HCT116 (cell line): ENCODE measurements at regions not wholly inside any gene's neighbourhood (a gene's known extent, or its start where the extent isn't known, plus 50 kb on each side); places are given as distances from the start of the nearest gene placed in this dataset.

Source experiments
- ATAC-seq: fragments of 200-7000 bp; cut with Tn5 transposase; 2 replicates; pipeline ENCODE4 v1.9.1; 2020; ENCODE audit warnings: mild to moderate bottlenecking, moderate library complexity
- BruUV-seq: library from RNA; stranded (reverse); fragments of 400-500 nt; replicated peaks from 2 replicates; lab custom pipeline; 2021; lab: Mats Ljungman, UMichigan
- CTCF ChIA-PET: fragments of 300-600 bp; sonication (Branson Sonifier 250); formaldehyde crosslinking; loops from one replicate; lab custom pipeline; 2021; ENCODE audit warnings: antibody characterized with exemption; lab: Charles Lee
- POLR2A ChIA-PET: fragments of 300-600, 350-600 bp; sonication (Branson Sonifier 250); formaldehyde crosslinking; loops from one replicate; lab custom pipeline; 2021; ENCODE audit warnings: antibody characterized with exemption; lab: Charles Lee
- RAD21 ChIA-PET, 2 experiments: fragments of 300-600 bp; sonication (Branson Sonifier 250); formaldehyde crosslinking; loops; one replicate each; lab custom pipeline; 2023; ENCODE audit warnings: low total read pairs in 2 of 2; ENCODE audit not compliant: uncharacterized antibody in 2 of 2, unreplicated experiment in 2 of 2, low non-redundant PET in 1 of 2; lab: Charles Lee
- DNase-seq: peaks from one replicate; pipeline ENCODE4 v3.0.0-alpha.2; 2010; ENCODE audit warnings: low read depth, low spot score
- H2AFZ ChIP-seq: fragments of 200-600 bp; shearing (Covaris generic), sonication (generic); 2 replicates; pipeline ENCODE4 v1.6.1; 2017; ENCODE audit warnings: low read depth, mixed run types, mixed read lengths, antibody characterized with exemption, low read length; ENCODE audit not compliant: poor library complexity, severe bottlenecking
- H3K27ac ChIP-seq: 2 replicates; pipeline ENCODE4 v1.5.1; 2012; ENCODE audit warnings: low read depth, low read length
- H3K27me3 ChIP-seq: fragments of 200-600 bp; sonication (generic); 2 replicates; pipeline ENCODE4 v1.6.1; 2016; ENCODE audit warnings: mixed run types, low read length, mixed read lengths; ENCODE audit not compliant: insufficient read depth
- H3K36me3 ChIP-seq, 2 experiments: fragments of 200-500 bp in 1 of 2; fragments of 200-600 bp in 1 of 2; sonication (Bioruptor generic) in 1 of 2; sonication (generic) in 1 of 2; 2 replicates each; pipeline versions ENCODE4 v1.5.1 to v1.6.1; 2014 to 2016; ENCODE audit warnings: low read length in 2 of 2, inconsistent platforms in 1 of 2, mixed read lengths in 1 of 2, mixed run types in 1 of 2; ENCODE audit not compliant: insufficient read depth in 2 of 2, control insufficient read depth in 1 of 2
- H3K4me1 ChIP-seq, 2 experiments: fragments of 200-600 bp in 1 of 2; sonication (generic) in 1 of 2; 2 replicates each; pipeline versions ENCODE4 v1.5.1 to v1.6.1; 2012 to 2017; ENCODE audit warnings: low read length in 2 of 2, inconsistent platforms in 1 of 2, mild to moderate bottlenecking in 1 of 2, mixed read lengths in 1 of 2, mixed run types in 1 of 2, moderate library complexity in 1 of 2; ENCODE audit not compliant: insufficient read depth in 2 of 2, control insufficient read depth in 1 of 2
- H3K4me2 ChIP-seq: fragments of 200-600 bp; sonication (generic); 2 replicates; pipeline ENCODE4 v1.6.1; 2017; ENCODE audit warnings: mixed run types, low read length, mixed read lengths
- H3K4me3 ChIP-seq, 2 experiments: fragments of 200-600 bp in 1 of 2; sonication (generic) in 1 of 2; replicated peaks in 1 of 2; 2 replicates each; pipeline ENCODE4 v1.5.1; 2011 to 2016; ENCODE audit warnings: low read length in 2 of 2, control low read depth in 1 of 2, low read depth in 1 of 2, mild to moderate bottlenecking in 1 of 2, mixed read lengths in 1 of 2, mixed run types in 1 of 2
- H3K79me2 ChIP-seq: fragments of 200-600 bp; sonication (generic); 2 replicates; pipeline ENCODE4 v1.6.1; 2017; ENCODE audit warnings: mild to moderate bottlenecking, mixed run types, low read length, moderate library complexity, mixed read lengths; ENCODE audit not compliant: insufficient read depth
- H3K9ac ChIP-seq: fragments of 200-600 bp; sonication (generic); 2 replicates; pipeline ENCODE4 v1.6.1; 2016; ENCODE audit warnings: low read length, mixed read lengths
- H3K9me2 ChIP-seq: fragments of 200-600 bp; sonication (generic), shearing (Covaris generic); 2 replicates; pipeline ENCODE4 v1.6.1; 2017; ENCODE audit warnings: mixed run types, mild to moderate bottlenecking, moderate library complexity; ENCODE audit not compliant: insufficient read depth
- H3K9me3 ChIP-seq, 2 experiments: fragments of 200-500 bp in 1 of 2; fragments of 200-600 bp in 1 of 2; sonication (Bioruptor generic) in 1 of 2; sonication (generic) in 1 of 2; 2 replicates each; pipeline ENCODE4 v1.6.1; 2014 to 2017; ENCODE audit warnings: low read length in 2 of 2, mixed read lengths in 2 of 2, inconsistent platforms in 1 of 2, low read depth in 1 of 2, mild to moderate bottlenecking in 1 of 2, mixed run types in 1 of 2, moderate library complexity in 1 of 2; ENCODE audit not compliant: control insufficient read depth in 1 of 2, insufficient read depth in 1 of 2
- H4K20me1 ChIP-seq: fragments of 200-600 bp; sonication (generic), shearing (Covaris generic); 2 replicates; pipeline ENCODE4 v1.6.1; 2017; ENCODE audit warnings: mixed run types, mild to moderate bottlenecking, moderate library complexity; ENCODE audit not compliant: insufficient read depth
- EGR1 ChIP-seq: IDR thresholded peaks from 2 replicates; pipeline ENCODE4 v1.6.1; 2012; ENCODE audit warnings: low read depth
- JUND ChIP-seq: IDR thresholded peaks from 2 replicates; pipeline ENCODE4 v1.6.1; 2012
- POLR2A ChIP-seq: IDR thresholded peaks from 2 replicates; pipeline ENCODE4 v1.7.0; 2011; ENCODE audit warnings: borderline replicate concordance; ENCODE audit not compliant: insufficient read depth, insufficient read length; ENCODE audit errors: extremely low read depth
- SP1 ChIP-seq: IDR thresholded peaks from 2 replicates; pipeline ENCODE4 v1.6.1; 2012; ENCODE audit warnings: low read depth
- ZNF274 ChIP-seq: fragments of 200-500 bp; sonication (Bioruptor generic); IDR thresholded peaks from 2 replicates; pipeline ENCODE4 v1.6.1; 2014; ENCODE audit warnings: mild to moderate bottlenecking, low read depth, low read length, inconsistent platforms
- intact Hi-C: fragments of 100-400 bp; cut with micrococcal nuclease; formaldehyde crosslinking; loops from 2 replicates; pipeline ENCODE4 v1.10.0; 2022
- TF ChIP-seq, protein P1 (sequence below): IDR thresholded peaks from 2 replicates; pipeline ENCODE4 v1.6.1; 2011; ENCODE audit warnings: mild to moderate bottlenecking, low read length, moderate library complexity; ENCODE audit not compliant: insufficient replicate concordance; ENCODE audit errors: extremely low read depth

DNA sequence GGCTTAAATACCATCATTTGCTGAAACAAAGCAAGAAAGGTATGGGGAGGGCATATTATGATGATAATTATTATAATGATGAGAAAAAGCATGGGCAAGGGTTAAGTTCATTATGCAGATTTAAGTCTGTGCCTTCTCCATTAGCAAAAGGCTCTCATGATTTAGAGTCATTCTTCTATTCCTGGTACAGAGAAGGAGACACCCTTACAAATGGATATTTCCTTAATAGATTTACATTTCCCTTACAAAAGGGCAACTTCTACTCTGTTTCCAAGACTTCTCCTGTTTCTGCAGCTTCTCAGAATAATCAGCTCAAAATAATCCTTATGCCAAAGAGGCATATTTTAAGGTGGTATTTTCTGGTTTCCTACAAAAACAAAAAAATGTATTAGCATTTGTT, 121.1 kb upstream of the CAMK1G start:
- BruUV-seq = no TSS peak
- CTCF ChIA-PET = no interaction called here
- no peak for TF ChIP-seq JUND
- no peak for TF ChIP-seq SP1
- TF ChIP-seq, protein P1, sequence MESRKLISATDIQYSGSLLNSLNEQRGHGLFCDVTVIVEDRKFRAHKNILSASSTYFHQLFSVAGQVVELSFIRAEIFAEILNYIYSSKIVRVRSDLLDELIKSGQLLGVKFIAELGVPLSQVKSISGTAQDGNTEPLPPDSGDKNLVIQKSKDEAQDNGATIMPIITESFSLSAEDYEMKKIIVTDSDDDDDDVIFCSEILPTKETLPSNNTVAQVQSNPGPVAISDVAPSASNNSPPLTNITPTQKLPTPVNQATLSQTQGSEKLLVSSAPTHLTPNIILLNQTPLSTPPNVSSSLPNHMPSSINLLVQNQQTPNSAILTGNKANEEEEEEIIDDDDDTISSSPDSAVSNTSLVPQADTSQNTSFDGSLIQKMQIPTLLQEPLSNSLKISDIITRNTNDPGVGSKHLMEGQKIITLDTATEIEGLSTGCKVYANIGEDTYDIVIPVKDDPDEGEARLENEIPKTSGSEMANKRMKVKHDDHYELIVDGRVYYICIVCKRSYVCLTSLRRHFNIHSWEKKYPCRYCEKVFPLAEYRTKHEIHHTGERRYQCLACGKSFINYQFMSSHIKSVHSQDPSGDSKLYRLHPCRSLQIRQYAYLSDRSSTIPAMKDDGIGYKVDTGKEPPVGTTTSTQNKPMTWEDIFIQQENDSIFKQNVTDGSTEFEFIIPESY = no peak

DNA sequence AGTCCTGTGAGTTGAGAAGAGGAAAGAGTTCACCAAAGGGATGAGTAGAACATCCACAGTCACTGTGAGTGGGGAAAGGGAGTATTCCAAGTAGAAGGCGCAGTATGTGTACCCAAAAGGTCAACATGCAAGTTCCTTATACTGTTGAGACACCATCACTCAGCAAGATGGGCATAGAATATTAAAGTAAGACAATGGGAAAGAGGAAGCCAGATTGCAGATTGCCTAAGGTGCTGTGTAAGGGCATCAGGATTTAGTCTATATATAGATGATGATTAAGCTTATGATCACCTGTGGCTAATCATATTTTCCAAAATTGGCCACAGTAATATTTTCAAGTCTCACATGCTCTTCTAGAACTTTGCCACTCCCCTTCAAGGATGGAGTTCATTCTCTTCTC, 120.1 kb upstream of the CAMK1G start:
- Histone ChIP-seq H3K4me1 (no peaks in the 10 kb centered on the region), H3K27ac (no peak overlapping the region), H3K9me3 (peaks cover 0 to 12% of the 10 kb centered on the region in 2 experiments; a peak in 1 of 4 replicates), H3K4me2 (no peak overlapping the region), H3K79me2 (no peaks in the 10 kb centered on the region), H3K36me3 (no peaks in the 10 kb centered on the region), H3K4me3 (no peak overlapping the region), H2AFZ (no peak overlapping the region), H3K9ac (no peak overlapping the region), H3K9me2 (no peaks in the 10 kb centered on the region), H3K27me3 (0 out of 2 replicates have a peak, but pooled peaks cover 8% of the 10 kb centered on the region), H4K20me1 (no peaks in the 10 kb centered on the region)
- intact Hi-C loops = no loop called here
- ChIA-PET CTCF (no interaction called here), POLR2A (no interaction called here), RAD21 (no interaction called here)
- DNase-seq (no peak), ATAC-seq (no peak)
- BruUV-seq = no TSS peak
- TF ChIP-seq EGR1 = no peak
- TF ChIP-seq ZNF274 = no peak
- TF ChIP-seq POLR2A = no peak
- TF ChIP-seq JUND = no peak

More for the DNA sequence above, 121.1 kb upstream of the CAMK1G start:
- Histone ChIP-seq H3K4me3 (no peak overlapping the region), H3K9me2 (no peaks in the 10 kb centered on the region), H3K4me1 (no peaks in the 10 kb centered on the region), H2AFZ (no peak overlapping the region), H3K9me3 (peaks cover 0 to 12% of the 10 kb centered on the region in 2 experiments; a peak in 1 of 4 replicates), H3K4me2 (no peak overlapping the region), H3K9ac (no peak overlapping the region), H3K27ac (no peak overlapping the region), H3K27me3 (peaks cover 9% of the 10 kb centered on the region; the same call in 1 of the 2 replicates), H3K79me2 (no peaks in the 10 kb centered on the region), H4K20me1 (no peaks in the 10 kb centered on the region), H3K36me3 (no peaks in the 10 kb centered on the region)
- intact Hi-C loops = no loop called here
- ChIA-PET RAD21 (no interaction called here), POLR2A (no interaction called here)
- DNase-seq = no peak
- no peak for ATAC-seq
